ENCODE measurements at regions not wholly inside any gene's neighbourhood (a gene's known extent, or its start where the extent isn't known, plus 50 kb on each side); places are given as distances from the start of the nearest gene placed in this dataset.

GRCh38 chr5:164484948-164485347, 979.5 kb downstream of the MAT2B start:
- no peak overlapping the region for H3K23ac ChIP-seq (ENCODE audit: low read length in 2 of 2)
- no peak overlapping the region for H4K8ac ChIP-seq (ENCODE audit: low read length)
- H3K4me1 ChIP-seq (ENCODE audit: control insufficient read depth, insufficient read depth, low read depth, low read length) = no peaks in the 10 kb centered on the region
- H3K9me3 ChIP-seq (ENCODE audit: control insufficient read depth, low read length) = no peaks in the 10 kb centered on the region
- H3K36me3 ChIP-seq (ENCODE audit: control insufficient read depth in 1 of 2, insufficient read depth in 2 of 2, low read depth in 1 of 2, low read length in 2 of 2) = no peaks in the 10 kb centered on the region
- no peak overlapping the region for H3K4ac ChIP-seq (ENCODE audit: low read depth in 1 of 2, low read length in 2 of 2)
- no peak overlapping the region for H4K91ac ChIP-seq (ENCODE audit: low read length)
- DNase-seq = no peak
- no peak overlapping the region for H2BK12ac ChIP-seq (ENCODE audit: low read length in 2 of 2)
- H3K79me1 ChIP-seq (replicated peaks; ENCODE audit: low read length, poor library complexity, severe bottlenecking) = no peaks in the 10 kb centered on the region
- H3K4me3 ChIP-seq (ENCODE audit: insufficient read depth in 1 of 2, low read depth in 1 of 2, low read length in 2 of 2) = no peak overlapping the region
- no peak overlapping the region for H3K18ac ChIP-seq (ENCODE audit: low read depth in 1 of 2, low read length in 2 of 2)
- no peak overlapping the region for H2AFZ ChIP-seq (ENCODE audit: low read depth, low read length)
- H2BK15ac ChIP-seq (ENCODE audit: low read depth, poor library complexity, severe bottlenecking) = no peak overlapping the region
- H3K27me3 ChIP-seq (ENCODE audit: control insufficient read depth in 1 of 2, insufficient read depth in 1 of 2, low read length in 2 of 2) = no peaks in the 10 kb centered on the region
- H2BK120ac ChIP-seq (ENCODE audit: low read depth, low read length) = no peak overlapping the region
- WGBS = no CpG with 5 or more reads among the region's 1 CpG
- no peak overlapping the region for H3K14ac ChIP-seq (ENCODE audit: low read length in 2 of 2)
- no peak overlapping the region for H2BK5ac ChIP-seq (ENCODE audit: low read depth, low read length, poor library complexity, severe bottlenecking)
- H2AK5ac ChIP-seq (ENCODE audit: low read length, severe bottlenecking) = no peak overlapping the region
- H3K4me2 ChIP-seq (ENCODE audit: low read length, poor library complexity, severe bottlenecking) = no peak overlapping the region
- H3K9ac ChIP-seq (ENCODE audit: low read length) = no peak overlapping the region
- no peak overlapping the region for H3K27ac ChIP-seq (ENCODE audit: low read length, poor library complexity, severe bottlenecking)

DNA sequence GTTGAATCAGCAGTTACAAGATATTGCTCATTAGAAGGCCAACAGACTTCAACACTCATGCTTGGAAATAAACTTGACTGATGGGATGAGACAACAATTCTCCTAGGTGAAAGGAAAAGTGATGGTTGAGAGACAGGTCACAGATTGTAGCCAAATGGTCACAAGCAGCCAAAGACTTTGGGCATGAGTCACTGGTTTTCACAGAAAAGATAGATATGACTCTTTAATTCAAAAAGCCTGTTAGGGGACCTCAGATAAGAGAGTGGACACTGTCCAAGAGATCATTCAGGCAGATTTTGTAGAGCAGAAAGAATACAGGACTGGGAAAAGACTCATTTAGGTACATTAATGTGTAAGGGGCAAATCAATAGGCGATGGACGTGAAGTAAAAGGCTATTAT, 982.5 kb downstream of the MAT2B start:
- H3K4me3 ChIP-seq (ENCODE audit: insufficient read depth in 1 of 2, low read depth in 1 of 2, low read length in 2 of 2) = no peak overlapping the region
- no peak overlapping the region for H3K4me2 ChIP-seq (ENCODE audit: low read length, poor library complexity, severe bottlenecking)
- H2AK5ac ChIP-seq (ENCODE audit: low read length, severe bottlenecking) = no peak overlapping the region
- no peak overlapping the region for H3K27ac ChIP-seq (ENCODE audit: low read length, poor library complexity, severe bottlenecking)
- DNase-seq = no peak
- no peaks in the 10 kb centered on the region for H3K27me3 ChIP-seq (ENCODE audit: control insufficient read depth in 1 of 2, insufficient read depth in 1 of 2, low read length in 2 of 2)
- no peaks in the 10 kb centered on the region for H3K79me1 ChIP-seq (replicated peaks; ENCODE audit: low read length, poor library complexity, severe bottlenecking)
- H3K14ac ChIP-seq (ENCODE audit: low read length in 2 of 2) = no peak overlapping the region
- no peak overlapping the region for H2BK5ac ChIP-seq (ENCODE audit: low read depth, low read length, poor library complexity, severe bottlenecking)
- H3K4me1 ChIP-seq (ENCODE audit: control insufficient read depth, insufficient read depth, low read depth, low read length) = no peaks in the 10 kb centered on the region
- H2BK15ac ChIP-seq (ENCODE audit: low read depth, poor library complexity, severe bottlenecking) = no peak overlapping the region
- WGBS = 93% methylated on average over 2 of the region's 2 CpGs
- H3K9ac ChIP-seq (ENCODE audit: low read length) = no peak overlapping the region
- no peak overlapping the region for H3K4ac ChIP-seq (ENCODE audit: low read depth in 1 of 2, low read length in 2 of 2)
- H4K91ac ChIP-seq (ENCODE audit: low read length) = no peak overlapping the region
- H3K18ac ChIP-seq (ENCODE audit: low read depth in 1 of 2, low read length in 2 of 2) = no peak overlapping the region
- no peaks in the 10 kb centered on the region for H3K36me3 ChIP-seq (ENCODE audit: control insufficient read depth in 1 of 2, insufficient read depth in 2 of 2, low read depth in 1 of 2, low read length in 2 of 2)
- H2AFZ ChIP-seq (ENCODE audit: low read depth, low read length) = no peak overlapping the region
- H2BK120ac ChIP-seq (ENCODE audit: low read depth, low read length) = no peak overlapping the region
- H3K23ac ChIP-seq (ENCODE audit: low read length in 2 of 2) = no peak overlapping the region
- H4K8ac ChIP-seq (ENCODE audit: low read length) = no peak overlapping the region
- H3K9me3 ChIP-seq (ENCODE audit: control insufficient read depth, low read length) = no peaks in the 10 kb centered on the region
- no peak overlapping the region for H2BK12ac ChIP-seq (ENCODE audit: low read length in 2 of 2)

DNA sequence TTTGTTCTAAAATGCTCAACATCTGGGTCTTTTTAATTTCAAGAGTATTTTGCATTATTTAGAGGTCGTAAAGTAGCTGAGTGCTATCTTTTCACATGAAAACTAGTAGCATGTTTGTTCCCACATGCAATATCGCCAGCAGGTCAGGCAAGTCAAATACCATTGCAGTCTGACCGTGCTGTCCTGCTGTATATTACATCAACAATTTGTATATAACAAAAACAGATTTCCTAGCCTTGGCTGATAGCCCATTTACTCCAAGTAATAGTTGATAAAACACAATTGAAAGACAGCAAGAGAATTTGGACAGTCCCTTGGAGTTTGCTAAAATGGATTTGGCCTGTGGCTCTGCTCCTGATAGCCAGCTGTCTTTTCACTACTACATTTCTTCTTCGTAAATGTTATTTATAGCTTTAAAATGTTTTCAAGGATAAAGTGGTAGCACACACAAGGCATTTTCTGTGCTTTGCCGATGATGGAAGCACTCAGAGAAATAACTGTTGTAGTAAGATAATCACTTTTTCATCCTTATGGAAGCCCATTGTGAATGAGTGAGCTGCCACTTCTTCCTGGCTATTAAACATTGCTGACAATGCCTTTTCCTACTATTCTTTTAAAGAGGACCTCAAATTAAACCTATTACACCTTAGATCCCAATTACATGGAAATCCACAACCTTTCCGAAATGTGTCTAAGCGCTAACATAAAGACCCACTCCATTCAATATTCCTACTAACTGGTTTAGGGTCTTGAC, 992.1 kb downstream of the MAT2B start:
- no peak overlapping the region for H3K23ac ChIP-seq (ENCODE audit: low read length in 2 of 2)
- H2AK5ac ChIP-seq (ENCODE audit: low read length, severe bottlenecking) = no peak overlapping the region
- H2BK12ac ChIP-seq (ENCODE audit: low read length in 2 of 2) = no peak overlapping the region
- H3K18ac ChIP-seq (ENCODE audit: low read depth in 1 of 2, low read length in 2 of 2) = no peak overlapping the region
- no peaks in the 10 kb centered on the region for H3K79me1 ChIP-seq (replicated peaks; ENCODE audit: low read length, poor library complexity, severe bottlenecking)
- no peak overlapping the region for H2BK120ac ChIP-seq (ENCODE audit: low read depth, low read length)
- H3K4ac ChIP-seq (ENCODE audit: low read depth in 1 of 2, low read length in 2 of 2) = no peak overlapping the region
- H2BK15ac ChIP-seq (ENCODE audit: low read depth, poor library complexity, severe bottlenecking) = no peak overlapping the region
- no peak overlapping the region for H3K14ac ChIP-seq (ENCODE audit: low read length in 2 of 2)
- DNase-seq = no peak
- H4K91ac ChIP-seq (ENCODE audit: low read length) = no peak overlapping the region
- H3K36me3 ChIP-seq (ENCODE audit: control insufficient read depth in 1 of 2, insufficient read depth in 2 of 2, low read depth in 1 of 2, low read length in 2 of 2) = no peaks in the 10 kb centered on the region
- no peak overlapping the region for H4K8ac ChIP-seq (ENCODE audit: low read length)
- H3K4me2 ChIP-seq (ENCODE audit: low read length, poor library complexity, severe bottlenecking) = no peak overlapping the region
- H3K4me1 ChIP-seq (ENCODE audit: control insufficient read depth, insufficient read depth, low read depth, low read length) = no peaks in the 10 kb centered on the region
- 83% methylated on average over 5 of the region's 7 CpGs for WGBS
- H3K27me3 ChIP-seq (ENCODE audit: control insufficient read depth in 1 of 2, insufficient read depth in 1 of 2, low read length in 2 of 2) = no peaks in the 10 kb centered on the region
- H2BK5ac ChIP-seq (ENCODE audit: low read depth, low read length, poor library complexity, severe bottlenecking) = no peak overlapping the region
- no peak overlapping the region for H3K4me3 ChIP-seq (ENCODE audit: insufficient read depth in 1 of 2, low read depth in 1 of 2, low read length in 2 of 2)
- no peak overlapping the region for H3K27ac ChIP-seq (ENCODE audit: low read length, poor library complexity, severe bottlenecking)
- no peak overlapping the region for H2AFZ ChIP-seq (ENCODE audit: low read depth, low read length)
- no peaks in the 10 kb centered on the region for H3K9me3 ChIP-seq (ENCODE audit: control insufficient read depth, low read length)
- no peak overlapping the region for H3K9ac ChIP-seq (ENCODE audit: low read length)

DNA sequence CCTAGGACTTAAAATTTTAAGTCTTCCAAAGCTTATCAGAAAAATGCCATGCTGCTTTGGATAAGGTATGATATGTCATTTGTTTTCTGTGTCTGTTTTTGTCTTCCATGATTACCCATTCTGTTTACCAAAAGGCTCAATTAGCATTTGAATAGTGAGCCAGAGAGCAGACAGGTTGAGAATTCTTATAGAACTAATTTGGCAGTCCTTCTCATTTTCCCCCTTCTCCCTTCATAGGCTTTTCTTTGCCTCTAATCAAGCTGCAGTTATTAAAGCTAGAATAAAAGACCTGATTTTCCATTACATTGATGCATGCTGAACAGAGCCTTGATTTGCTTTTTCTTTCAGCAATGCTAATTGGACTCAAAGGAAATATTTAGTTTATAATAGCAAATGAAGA, 993.0 kb downstream of the MAT2B start:
- H3K9ac ChIP-seq (ENCODE audit: low read length) = no peak overlapping the region
- no peak overlapping the region for H3K4me3 ChIP-seq (ENCODE audit: insufficient read depth in 1 of 2, low read depth in 1 of 2, low read length in 2 of 2)
- no peak overlapping the region for H3K14ac ChIP-seq (ENCODE audit: low read length in 2 of 2)
- H2BK5ac ChIP-seq (ENCODE audit: low read depth, low read length, poor library complexity, severe bottlenecking) = no peak overlapping the region
- H4K91ac ChIP-seq (ENCODE audit: low read length) = no peak overlapping the region
- no peak overlapping the region for H2AK5ac ChIP-seq (ENCODE audit: low read length, severe bottlenecking)
- no peaks in the 10 kb centered on the region for H3K27me3 ChIP-seq (ENCODE audit: control insufficient read depth in 1 of 2, insufficient read depth in 1 of 2, low read length in 2 of 2)
- no peak overlapping the region for H4K8ac ChIP-seq (ENCODE audit: low read length)
- H3K36me3 ChIP-seq (ENCODE audit: control insufficient read depth in 1 of 2, insufficient read depth in 2 of 2, low read depth in 1 of 2, low read length in 2 of 2) = no peaks in the 10 kb centered on the region
- H3K4ac ChIP-seq (ENCODE audit: low read depth in 1 of 2, low read length in 2 of 2) = no peak overlapping the region
- no peak overlapping the region for H3K4me2 ChIP-seq (ENCODE audit: low read length, poor library complexity, severe bottlenecking)
- no peaks in the 10 kb centered on the region for H3K4me1 ChIP-seq (ENCODE audit: control insufficient read depth, insufficient read depth, low read depth, low read length)
- H3K23ac ChIP-seq (ENCODE audit: low read length in 2 of 2) = no peak overlapping the region
- no peak for DNase-seq
- no peaks in the 10 kb centered on the region for H3K79me1 ChIP-seq (replicated peaks; ENCODE audit: low read length, poor library complexity, severe bottlenecking)
- H2BK120ac ChIP-seq (ENCODE audit: low read depth, low read length) = no peak overlapping the region
- no peak overlapping the region for H2BK12ac ChIP-seq (ENCODE audit: low read length in 2 of 2)
- H3K27ac ChIP-seq (ENCODE audit: low read length, poor library complexity, severe bottlenecking) = no peak overlapping the region
- no peak overlapping the region for H3K18ac ChIP-seq (ENCODE audit: low read depth in 1 of 2, low read length in 2 of 2)
- no peak overlapping the region for H2BK15ac ChIP-seq (ENCODE audit: low read depth, poor library complexity, severe bottlenecking)
- no peak overlapping the region for H2AFZ ChIP-seq (ENCODE audit: low read depth, low read length)
- H3K9me3 ChIP-seq (ENCODE audit: control insufficient read depth, low read length) = no peaks in the 10 kb centered on the region
